Adrenal gland (tissue), 9 donors: ENCODE measurements at regions not wholly inside any gene's neighbourhood (a gene's known extent, or its start where the extent isn't known, plus 50 kb on each side); places are given as distances from the start of the nearest gene placed in this dataset.

Source experiments
- DNase-seq, 7 donors: peaks; one replicate each; pipeline ENCODE4 v3.0.0-alpha.2; 2019 to 2020
- H3K27ac ChIP-seq, 5 donors: fragments of 200-600 bp; sonication (generic) in 4 of 5; 1 replicate in 3 of 5; 2 replicates in 2 of 5; pipeline versions ENCODE4 v1.5.1 to v1.8.0; 2016 to 2020; ENCODE audit warnings: mild to moderate bottlenecking in 1 of 5
- H3K27me3 ChIP-seq: fragments of 200-600 bp; 2 replicates; pipeline ENCODE4 v1.8.0; 2021
- H3K36me3 ChIP-seq, 2 donors: fragments of 200-600 bp; replicated peaks in 1 of 2; 1 replicate in 1 of 2; 2 replicates in 1 of 2; pipeline versions ENCODE4 v1.5.1 to v1.8.0; 2018 to 2022
- H3K4me1 ChIP-seq, 2 donors: fragments of 200-600 bp; replicated peaks in 1 of 2; 1 replicate in 1 of 2; 2 replicates in 1 of 2; pipeline versions ENCODE4 v1.5.1 to v1.8.0; 2018 to 2021
- H3K4me3 ChIP-seq, 4 donors: fragments of 200-600 bp; sonication (generic) in 3 of 4; one replicate each; pipeline ENCODE4 v1.5.1; 2016 to 2018
- H3K9me3 ChIP-seq, 3 donors: fragments of 200-600 bp; sonication (generic) in 1 of 3; replicated peaks in 1 of 3; 1 replicate in 2 of 3; 2 replicates in 1 of 3; pipeline versions ENCODE4 v1.5.1 to v1.8.0; 2016 to 2021
- CTCF ChIP-seq, 6 experiments: fragments of 450-650 bp in 4 of 6; fragments of 200-600 bp in 2 of 6; sonication (generic) in 1 of 6; IDR thresholded peaks; 1 replicate in 5 of 6; 2 replicates in 1 of 6; pipeline versions ENCODE4 v1.5.1 to v1.8.0; 2016 to 2021; ENCODE audit warnings: antibody characterized with exemption in 6 of 6, mild to moderate bottlenecking in 2 of 6, moderate library complexity in 1 of 6
- POLR2A ChIP-seq, 2 donors: fragments of 450-650 bp; IDR thresholded peaks; one replicate each; pipeline ENCODE4 v1.6.1; 2017; ENCODE audit warnings: antibody characterized with exemption in 2 of 2, mild to moderate bottlenecking in 2 of 2, moderate library complexity in 1 of 2
- WGBS, 4 donors: extraction: QIAGEN DNeasy Blood & Tissue Kit in 2 of 4; methylation state at CpG; one replicate each; pipeline versions ENCODE4 v1.1.5 to v1.1.7; 2013 to 2017; 5-methylcytosine and 5-hydroxymethylcytosine counted together
- intact Hi-C, 2 donors: fragments of 100-400 bp; cut with DNase I; formaldehyde crosslinking; loops; one replicate each; pipeline versions ENCODE4 v1.14.1 to v1.15.0; 2022 to 2023
- donor health status: healthy with polysubstance abuse.
- donor health status: Bipolar disorder and iron deficiency.
- donor health status: DM: yes; HTN: yes; CAD: no.
- donor health status: DM: no; HTN: no; CAD: no.
- donor health status: DM: no; HTN: no; CAD: no.

DNA sequence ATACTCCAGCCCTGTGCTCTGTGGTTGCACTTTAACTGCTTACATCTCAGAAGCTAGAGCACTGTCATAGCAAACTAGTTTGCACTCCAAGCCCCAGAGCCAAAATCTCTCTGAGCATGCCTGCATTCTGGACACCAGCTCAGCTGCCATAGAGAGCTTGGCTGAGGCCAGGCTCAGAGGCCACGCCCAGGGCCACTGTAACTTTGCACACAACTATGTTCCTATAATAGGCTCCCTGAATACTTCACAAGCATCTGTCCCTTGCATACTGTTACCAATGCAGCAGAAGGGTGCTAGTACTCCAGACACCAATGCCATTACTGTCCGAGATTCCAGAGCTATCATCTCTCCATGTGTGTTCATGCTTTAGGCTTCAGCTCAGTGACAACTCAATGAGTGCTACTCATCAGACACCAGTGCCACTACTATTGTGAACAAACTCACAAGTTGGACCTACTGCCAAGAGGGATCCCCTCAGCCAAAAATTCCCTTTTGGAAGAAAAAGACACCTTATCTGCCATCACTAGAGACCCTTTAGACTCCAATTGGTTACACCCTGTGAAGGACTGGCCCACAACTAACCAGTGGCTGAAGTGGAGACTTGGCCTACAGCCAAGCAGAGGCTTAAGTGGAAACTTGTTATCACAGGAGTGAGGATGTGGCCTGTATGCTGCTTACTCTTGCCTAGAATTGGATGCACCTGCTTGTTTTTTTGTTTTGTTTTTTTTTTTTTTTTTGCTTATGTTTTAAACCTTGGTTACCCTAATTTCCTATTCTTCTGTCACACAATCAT, 211.6 kb upstream of the MAGI2 start:
- 83 to 100% (median 90%) methylated on average over 1 to 2 of the region's 2 CpGs for WGBS, 4 donors
- H3K27ac ChIP-seq: no peak overlapping the region
- no peak for DNase-seq
- H3K9me3 ChIP-seq: no peaks in the 10 kb centered on the region
- H3K36me3 ChIP-seq: no peaks in the 10 kb centered on the region
- TF ChIP-seq POLR2A (IDR thresholded peaks at IDR 0.05) (no peak), CTCF (IDR thresholded peaks at IDR 0.05) (no peak)
- no peak overlapping the region for H3K4me3 ChIP-seq
- H3K27me3 ChIP-seq: no peaks in the 10 kb centered on the region
- H3K4me1 ChIP-seq: peaks cover 0 to 5% of the 10 kb centered on the region in 2 donors
- intact Hi-C loops: no loop called here

DNA sequence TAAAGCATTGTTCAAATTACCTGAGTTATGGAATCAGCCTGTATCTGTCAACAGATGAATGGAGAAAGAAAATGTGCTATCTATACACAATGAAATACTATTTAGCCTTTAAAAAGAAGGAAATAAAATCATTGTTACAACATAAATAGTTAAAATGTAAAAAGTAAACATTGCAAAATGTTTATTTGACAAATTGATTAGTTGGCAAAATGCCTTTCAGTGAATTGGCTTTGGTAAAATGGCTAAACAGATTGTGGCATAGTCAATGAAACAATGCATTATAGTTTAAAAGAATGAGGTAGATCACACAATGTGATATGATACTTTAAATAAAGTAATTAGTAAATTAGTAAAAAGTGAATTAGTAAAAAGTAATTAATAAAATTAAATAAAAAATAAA, 204.8 kb upstream of the MAGI2 start:
- no peak overlapping the region for H3K4me3 ChIP-seq
- TF ChIP-seq POLR2A (IDR thresholded peaks at IDR 0.05): no peak
- TF ChIP-seq CTCF (IDR thresholded peaks at IDR 0.05): no peak
- intact Hi-C loops: no loop called here
- H3K27ac ChIP-seq: no peak overlapping the region
- H3K9me3 ChIP-seq: no peaks in the 10 kb centered on the region
- H3K36me3 ChIP-seq: no peaks in the 10 kb centered on the region
- DNase-seq: no peak
- no peaks in the 10 kb centered on the region for H3K4me1 ChIP-seq
- H3K27me3 ChIP-seq: no peaks in the 10 kb centered on the region

- no peak for DNase-seq
- Histone ChIP-seq H3K27me3 (no peaks in the 10 kb centered on the region), H3K4me1 (no peaks in the 10 kb centered on the region), H3K9me3 (no peaks in the 10 kb centered on the region), H3K27ac (no peak overlapping the region), H3K4me3 (no peak overlapping the region), H3K36me3 (no peaks in the 10 kb centered on the region)
- 78 to 83% (median 80%) methylated on average over 2 of the region's 2 CpGs for WGBS, 4 donors
- TF ChIP-seq CTCF (IDR thresholded peaks at IDR 0.05) (no peak), POLR2A (IDR thresholded peaks at IDR 0.05) (no peak)
- intact Hi-C loops: no loop called here
Observed at GRCh38 chr7:79653136-79653631, 199.7 kb upstream of the MAGI2 start.

GRCh38 chr7:79652619-79653018, 199.2 kb upstream of the MAGI2 start:
- H3K4me1 ChIP-seq: no peaks in the 10 kb centered on the region
- no peaks in the 10 kb centered on the region for H3K9me3 ChIP-seq
- no peak for DNase-seq
- intact Hi-C loops: no loop called here
- H3K27me3 ChIP-seq: no peaks in the 10 kb centered on the region
- H3K27ac ChIP-seq: no peak overlapping the region
- H3K36me3 ChIP-seq: no peaks in the 10 kb centered on the region
- H3K4me3 ChIP-seq: no peak overlapping the region
- TF ChIP-seq CTCF (IDR thresholded peaks at IDR 0.05): no peak
- WGBS, 4 donors: 65 to 89% (median 80%) methylated on average over 2 of the region's 2 CpGs
